Stomach (tissue), 8 donors: ENCODE measurements at regions not wholly inside any gene's neighbourhood (a gene's known extent, or its start where the extent isn't known, plus 50 kb on each side); places are given as distances from the start of the nearest gene placed in this dataset.

ENCODE experiments used
- DNase-seq, 2 donors: peaks; one replicate each; pipeline versions ENCODE4 v3.0.0 to v3.0.0-alpha.2; 2013 to 2019
- H3K27ac ChIP-seq, 5 donors: fragments of 200-600 bp in 4 of 5; sonication (generic) in 4 of 5; one replicate each; pipeline ENCODE4 v1.5.1; 2013 to 2019; ENCODE audit warnings: mild to moderate bottlenecking in 1 of 5, moderate library complexity in 1 of 5
- H3K27me3 ChIP-seq, 3 donors: fragments of 200-600 bp; sonication (generic); one replicate each; pipeline ENCODE4 v1.5.1; 2017 to 2019; ENCODE audit warnings: mixed run types in 1 of 3
- H3K36me3 ChIP-seq, 4 donors: fragments of 200-600 bp; sonication (generic); 1 replicate in 3 of 4; 2 replicates in 1 of 4; pipeline ENCODE4 v1.5.1; 2016 to 2019
- H3K4me1 ChIP-seq, 4 donors: fragments of 200-600 bp; sonication (generic); one replicate each; pipeline ENCODE4 v1.5.1; 2016 to 2019
- H3K4me3 ChIP-seq, 4 donors: fragments of 200-600 bp; sonication (generic) in 3 of 4; one replicate each; pipeline ENCODE4 v1.5.1; 2016 to 2019; ENCODE audit warnings: mild to moderate bottlenecking in 1 of 4
- H3K9me3 ChIP-seq, 4 donors: fragments of 200-600 bp; sonication (generic); one replicate each; pipeline ENCODE4 v1.5.1; 2016 to 2019
- CTCF ChIP-seq, 7 experiments: fragments of 450-650 bp in 4 of 7; fragments of 200-600 bp in 3 of 7; sonication (generic) in 3 of 7; IDR thresholded peaks; one replicate each; pipeline ENCODE4 v1.5.1; 2016 to 2019; ENCODE audit warnings: antibody characterized with exemption in 7 of 7, control low read depth in 2 of 7, mild to moderate bottlenecking in 1 of 7
- EP300 ChIP-seq: sonication (generic); formaldehyde crosslinking; IDR thresholded peaks from one replicate; pipeline ENCODE4 v1.6.1; 2017; ENCODE audit warnings: antibody characterized with exemption
- POLR2A ChIP-seq, 4 donors: fragments of 450-650 bp; IDR thresholded peaks; one replicate each; pipeline ENCODE4 v1.6.1; 2016; ENCODE audit warnings: antibody characterized with exemption in 4 of 4, control low read depth in 2 of 4, mild to moderate bottlenecking in 1 of 4, moderate library complexity in 1 of 4
- POLR2AphosphoS5 ChIP-seq, 3 donors: sonication (generic); formaldehyde crosslinking; IDR thresholded peaks; one replicate each; pipeline ENCODE4 v1.6.1; 2016; ENCODE audit warnings: antibody characterized with exemption in 3 of 3
- WGBS, 5 donors: extraction: QIAGEN DNeasy Blood & Tissue Kit in 3 of 5; methylation state at CpG; one replicate each; pipeline versions ENCODE4 v1.1.5 to v1.1.7; 2013 to 2018; 5-methylcytosine and 5-hydroxymethylcytosine counted together
- intact Hi-C: fragments of 100-400 bp; cut with DNase I; formaldehyde crosslinking; loops from one replicate; pipeline ENCODE4 v1.15.1; 2023; ENCODE audit warnings: low total_unique reads
- donor health status: healthy with polysubstance abuse.
- donor health status: Bipolar disorder and iron deficiency.
- donor health status: healthy.

- TF ChIP-seq POLR2A (IDR thresholded peaks at IDR 0.05) (no peak), CTCF (IDR thresholded peaks at IDR 0.05) (no peak), POLR2AphosphoS5 (IDR thresholded peaks at IDR 0.05) (no peak), EP300 (no peak)
- 52 to 71% (median 53%) methylated on average over 5 to 6 of the region's 6 CpGs for WGBS, 5 donors
- Histone ChIP-seq H3K4me1 (no peaks in the 10 kb centered on the region), H3K9me3 (no peaks in the 10 kb centered on the region), H3K27me3 (peaks cover 0 to 48% (median 17%) of the 10 kb centered on the region in 3 donors), H3K4me3 (no peak overlapping the region), H3K36me3 (no peaks in the 10 kb centered on the region), H3K27ac (no peak overlapping the region)
- no peak for DNase-seq
- intact Hi-C loops = no loop called here
Measured at GRCh38 chr1:30606166-30606565, 117.2 kb downstream of the MATN1 start.

- Histone ChIP-seq H3K27me3 (peaks cover 0 to 48% (median 17%) of the 10 kb centered on the region in 3 donors), H3K4me1 (no peaks in the 10 kb centered on the region), H3K4me3 (no peak overlapping the region), H3K9me3 (no peaks in the 10 kb centered on the region), H3K36me3 (no peaks in the 10 kb centered on the region), H3K27ac (no peak overlapping the region)
- WGBS, 5 donors = 64 to 72% (median 68%) methylated on average over 8 of the region's 8 CpGs
- intact Hi-C loops = no loop called here
- no peak for DNase-seq
- no peak for TF ChIP-seq POLR2AphosphoS5 (IDR thresholded peaks at IDR 0.05)
- TF ChIP-seq EP300 = no peak
- TF ChIP-seq POLR2A (IDR thresholded peaks at IDR 0.05) = no peak
- TF ChIP-seq CTCF (IDR thresholded peaks at IDR 0.05) = no peak
Measured at GRCh38 chr1:30605441-30605920, 117.9 kb downstream of the MATN1 start.

GRCh38 chr1:30604801-30605440 lies 118.5 kb downstream of the MATN1 start:
- Histone ChIP-seq H3K4me3 (no peak overlapping the region), H3K9me3 (no peaks in the 10 kb centered on the region), H3K27me3 (peaks cover 0 to 47% (median 15%) of the 10 kb centered on the region in 3 donors), H3K27ac (no peak overlapping the region), H3K36me3 (no peaks in the 10 kb centered on the region), H3K4me1 (no peaks in the 10 kb centered on the region)
- intact Hi-C loops = no loop called here
- 79 to 97% (median 83%) methylated on average over 5 to 6 of the region's 6 CpGs for WGBS, 5 donors
- DNase-seq = no peak
- TF ChIP-seq CTCF (IDR thresholded peaks at IDR 0.05) (no peak), EP300 (no peak), POLR2AphosphoS5 (IDR thresholded peaks at IDR 0.05) (no peak), POLR2A (IDR thresholded peaks at IDR 0.05) (no peak)

- WGBS, 5 donors = 64 to 78% (median 75%) methylated on average over 7 of the region's 7 CpGs
- TF ChIP-seq POLR2A (IDR thresholded peaks at IDR 0.05) = no peak
- TF ChIP-seq CTCF (IDR thresholded peaks at IDR 0.05) = no peak
- TF ChIP-seq POLR2AphosphoS5 (IDR thresholded peaks at IDR 0.05) = no peak
- no peak for TF ChIP-seq EP300
- intact Hi-C loops = no loop called here
Measured at GRCh38 chr1:30603081-30603858, 120.1 kb downstream of the MATN1 start.

More at GRCh38 chr1:30603081-30603858, 120.1 kb downstream of the MATN1 start:
- Histone ChIP-seq H3K27ac (no peak overlapping the region), H3K9me3 (no peaks in the 10 kb centered on the region), H3K36me3 (no peaks in the 10 kb centered on the region), H3K27me3 (peaks cover 0 to 48% (median 7%) of the 10 kb centered on the region in 3 donors), H3K4me3 (no peak overlapping the region), H3K4me1 (no peaks in the 10 kb centered on the region)
- DNase-seq = no peak
